ENCODE measurements at regions not wholly inside any gene's neighbourhood (a gene's known extent, or its start where the extent isn't known, plus 50 kb on each side); places are given as distances from the start of the nearest gene placed in this dataset.

- TF ChIP-seq CTCF (conservative IDR thresholded peaks at IDR 0.05; ENCODE audit: low read length) (no peak), EZH2phosphoT487 (IDR thresholded peaks at IDR 0.05; ENCODE audit: borderline replicate concordance) (no peak)
Measured at GRCh38 chr20:39611901-39612300, 649.8 kb downstream of the DHX35 start.
